HUES6 (cell line): ENCODE measurements at regions not wholly inside any gene's neighbourhood (a gene's known extent, or its start where the extent isn't known, plus 50 kb on each side); places are given as distances from the start of the nearest gene placed in this dataset.

Experiments used
- H3K27ac ChIP-seq: 2 replicates; pipeline ENCODE4 v1.7.0; 2013; ENCODE audit warnings: low read depth, mild to moderate bottlenecking, low read length, inconsistent platforms
- H3K27me3 ChIP-seq: 2 replicates; pipeline ENCODE4 v1.6.1; 2013; ENCODE audit warnings: low read length; ENCODE audit not compliant: control insufficient read depth, insufficient read depth
- H3K36me3 ChIP-seq: 2 replicates; pipeline ENCODE4 v1.6.1; 2013; ENCODE audit warnings: low read length; ENCODE audit not compliant: control insufficient read depth, insufficient read depth
- H3K4me1 ChIP-seq: 2 replicates; pipeline ENCODE4 v1.6.1; 2013; ENCODE audit warnings: low read length; ENCODE audit not compliant: control insufficient read depth, insufficient read depth
- H3K4me3 ChIP-seq: 2 replicates; pipeline ENCODE4 v1.5.1; 2013; ENCODE audit warnings: low read depth, low read length
- H3K9ac ChIP-seq: one replicate; pipeline ENCODE4 v1.6.1; 2013; ENCODE audit warnings: mild to moderate bottlenecking, low read length
- H3K9me3 ChIP-seq: 2 replicates; pipeline ENCODE4 v1.6.1; 2013; ENCODE audit warnings: low read depth, low read length; ENCODE audit not compliant: control insufficient read depth, insufficient read depth

GRCh38 chr5:124675931-124676846 is 70.2 kb downstream of the ZNF608 start:
- H3K9ac ChIP-seq = no peak overlapping the region
- H3K4me1 ChIP-seq = peaks cover 58% of the 10 kb centered on the region
- no peak overlapping the region for H3K4me3 ChIP-seq
- H3K27me3 ChIP-seq = no peaks in the 10 kb centered on the region
- H3K9me3 ChIP-seq = no peaks in the 10 kb centered on the region
- no peak overlapping the region for H3K27ac ChIP-seq
- no peaks in the 10 kb centered on the region for H3K36me3 ChIP-seq

- Histone ChIP-seq H3K27ac (no peak overlapping the region), H3K4me3 (no peak overlapping the region)
Measured at GRCh38 chr5:124671193-124671592, 75.2 kb downstream of the ZNF608 start.

GRCh38 chr5:124670722-124671184 is 75.7 kb downstream of the ZNF608 start:
- H3K36me3 ChIP-seq = no peaks in the 10 kb centered on the region; the same call in 1 of the 2 replicates
- H3K9ac ChIP-seq = no peak overlapping the region
- no peak overlapping the region for H3K4me3 ChIP-seq
- no peak overlapping the region for H3K27ac ChIP-seq
- no peaks in the 10 kb centered on the region for H3K9me3 ChIP-seq
- no peaks in the 10 kb centered on the region for H3K27me3 ChIP-seq
- peaks cover 65% of the 10 kb centered on the region for H3K4me1 ChIP-seq

More at GRCh38 chr5:124671193-124671592, 75.2 kb downstream of the ZNF608 start:
- H3K9ac ChIP-seq = no peak overlapping the region
- H3K4me1 ChIP-seq = peaks cover 65% of the 10 kb centered on the region
- H3K36me3 ChIP-seq = no peaks in the 10 kb centered on the region; the same call in 1 of the 2 replicates
- no peaks in the 10 kb centered on the region for H3K9me3 ChIP-seq
- H3K27me3 ChIP-seq = no peaks in the 10 kb centered on the region

- H3K27me3 ChIP-seq = no peaks in the 10 kb centered on the region
- H3K36me3 ChIP-seq = no peaks in the 10 kb centered on the region; the same call in 1 of the 2 replicates
- no peak overlapping the region for H3K27ac ChIP-seq
- no peak overlapping the region for H3K9ac ChIP-seq
- H3K9me3 ChIP-seq = no peaks in the 10 kb centered on the region
- H3K4me3 ChIP-seq = no peak overlapping the region
- peaks cover 66% of the 10 kb centered on the region for H3K4me1 ChIP-seq
Measured at GRCh38 chr5:124669956-124670721, 76.3 kb downstream of the ZNF608 start.

- Histone ChIP-seq H3K9me3 (no peaks in the 10 kb centered on the region), H3K36me3 (no peaks in the 10 kb centered on the region; the same call in 1 of the 2 replicates), H3K27ac (no peak overlapping the region), H3K27me3 (no peaks in the 10 kb centered on the region), H3K4me1 (peaks cover 71% of the 10 kb centered on the region), H3K4me3 (no peak overlapping the region), H3K9ac (no peak overlapping the region)
Measured at GRCh38 chr5:124669300-124669648, 77.2 kb downstream of the ZNF608 start.

- Histone ChIP-seq H3K36me3 (no peaks in the 10 kb centered on the region; the same call in 1 of the 2 replicates), H3K27ac (peak overlapping the region; percentile 15; the same call in 1 of the 2 replicates), H3K4me3 (no peak overlapping the region), H3K9me3 (no peaks in the 10 kb centered on the region), H3K4me1 (peaks cover 77% of the 10 kb centered on the region), H3K9ac (no peak overlapping the region), H3K27me3 (no peaks in the 10 kb centered on the region)
Measured at GRCh38 chr5:124668353-124669299, 77.8 kb downstream of the ZNF608 start.

- H3K36me3 ChIP-seq = no peaks in the 10 kb centered on the region; the same call in 1 of the 2 replicates
- H3K27me3 ChIP-seq = no peaks in the 10 kb centered on the region
- no peaks in the 10 kb centered on the region for H3K9me3 ChIP-seq
- H3K27ac ChIP-seq = no peak overlapping the region
- H3K9ac ChIP-seq = no peak overlapping the region
- no peak overlapping the region for H3K4me3 ChIP-seq
- H3K4me1 ChIP-seq = peaks cover 81% of the 10 kb centered on the region
Measured at GRCh38 chr5:124665625-124666024, 80.8 kb downstream of the ZNF608 start.

GRCh38 chr5:124665035-124665434 is 81.4 kb downstream of the ZNF608 start:
- Histone ChIP-seq H3K27ac (no peak overlapping the region), H3K4me1 (peaks cover 82% of the 10 kb centered on the region), H3K36me3 (no peaks in the 10 kb centered on the region; the same call in 1 of the 2 replicates), H3K9ac (no peak overlapping the region), H3K27me3 (no peaks in the 10 kb centered on the region), H3K4me3 (no peak overlapping the region), H3K9me3 (no peaks in the 10 kb centered on the region)

GRCh38 chr5:124664287-124664686 is 82.2 kb downstream of the ZNF608 start:
- H3K9me3 ChIP-seq = no peaks in the 10 kb centered on the region
- no peak overlapping the region for H3K4me3 ChIP-seq
- H3K9ac ChIP-seq = no peak overlapping the region
- H3K36me3 ChIP-seq = no peaks in the 10 kb centered on the region; the same call in 1 of the 2 replicates
- no peak overlapping the region for H3K27ac ChIP-seq
- peaks cover 84% of the 10 kb centered on the region for H3K4me1 ChIP-seq
- H3K27me3 ChIP-seq = no peaks in the 10 kb centered on the region

- peaks cover 86% of the 10 kb centered on the region for H3K4me1 ChIP-seq
- peak overlapping the region; percentile 21 for H3K9ac ChIP-seq
- H3K27ac ChIP-seq = peak overlapping the region; percentile 44; the same call in 1 of the 2 replicates
- no peaks in the 10 kb centered on the region; the same call in 1 of the 2 replicates for H3K36me3 ChIP-seq
- no peaks in the 10 kb centered on the region for H3K9me3 ChIP-seq
- H3K4me3 ChIP-seq = no peak overlapping the region; the same call in 1 of the 2 replicates
- no peaks in the 10 kb centered on the region for H3K27me3 ChIP-seq
Measured at GRCh38 chr5:124663101-124663506, 83.3 kb downstream of the ZNF608 start.
